MCF 10A (cell line): ENCODE measurements at regions not wholly inside any gene's neighbourhood (a gene's known extent, or its start where the extent isn't known, plus 50 kb on each side); places are given as distances from the start of the nearest gene placed in this dataset.

ENCODE experiments used
- BruUV-seq: library from RNA; stranded (reverse); fragments of 400-500 nt; replicated peaks from 2 replicates; lab custom pipeline; 2021; lab: Mats Ljungman, UMichigan
- CTCF ChIA-PET: fragments of 300-600 bp; sonication (Branson Sonifier 250); formaldehyde crosslinking; extraction: SDS; loops from one replicate; lab custom pipeline; 2021; ENCODE audit warnings: antibody characterized with exemption, inconsistent platforms; lab: Yijun Ruan, JAX
- POLR2A ChIA-PET: fragments of 300-600, 350-650 bp; sonication (Branson Sonifier 250); formaldehyde crosslinking; extraction: SDS; loops from one replicate; lab custom pipeline; 2020; ENCODE audit warnings: antibody characterized with exemption, inconsistent platforms; lab: Yijun Ruan, JAX
- DNase-seq: peaks from one replicate; pipeline ENCODE4 v3.0.0-alpha.2; 2018; ENCODE audit not compliant: unreplicated experiment
- H3K27ac Mint-ChIP-seq: one replicate; pipeline ENCODE4 v1.8.0; 2022; ENCODE audit warnings: mild to moderate bottlenecking, low read depth, mixed read lengths; ENCODE audit not compliant: unreplicated experiment
- H3K27me3 Mint-ChIP-seq: one replicate; pipeline ENCODE4 v1.8.0; 2022; ENCODE audit warnings: mixed read lengths; ENCODE audit not compliant: insufficient read depth, unreplicated experiment
- H3K36me3 Mint-ChIP-seq: one replicate; pipeline ENCODE4 v1.8.0; 2022; ENCODE audit warnings: mild to moderate bottlenecking, moderate library complexity, mixed read lengths; ENCODE audit not compliant: insufficient read depth, unreplicated experiment
- H3K4me1 Mint-ChIP-seq: one replicate; pipeline ENCODE4 v1.8.0; 2022; ENCODE audit warnings: mixed read lengths; ENCODE audit not compliant: insufficient read depth, unreplicated experiment
- H3K4me3 Mint-ChIP-seq: one replicate; pipeline ENCODE4 v1.8.0; 2022; ENCODE audit warnings: mild to moderate bottlenecking, moderate library complexity, mixed read lengths; ENCODE audit not compliant: unreplicated experiment
- H3K9me3 Mint-ChIP-seq: one replicate; pipeline ENCODE4 v1.8.0; 2022; ENCODE audit warnings: mixed read lengths; ENCODE audit not compliant: unreplicated experiment
- CTCF ChIP-seq: fragments of 200-600 bp; IDR thresholded peaks from one replicate; pipeline ENCODE4 v1.8.0; 2022; ENCODE audit warnings: antibody characterized with exemption, mild to moderate bottlenecking; ENCODE audit not compliant: unreplicated experiment
- intact Hi-C: fragments of 100-400 bp; cut with micrococcal nuclease; formaldehyde crosslinking; loops from 2 replicates; pipeline ENCODE4 v1.14.1; 2022

- intact Hi-C loops, result no loop called here
- POLR2A ChIA-PET, result no interaction called here
- peaks cover 7% of the 10 kb centered on the region for H3K4me1 Mint-ChIP-seq
These were observed 68.7 kb upstream of the ARX start for GRCh38 chrX:25084446-25084845.

GRCh38 chrX:25083661-25084060, 67.9 kb upstream of the ARX start:
- POLR2A ChIA-PET, result no interaction called here
- no TSS peak for BruUV-seq

More at GRCh38 chrX:25084446-25084845, 68.7 kb upstream of the ARX start:
- CTCF ChIA-PET, result interaction anchor here (0.6 to 1.1 kb wide), 3 partner anchors 22 to 246 kb away, joined by 3 to 5 read pairs (median 3); no protein-coding TSS in a partner anchor
- Mint-ChIP-seq H3K27ac (no peak overlapping the region), H3K9me3 (peaks cover 11% of the 10 kb centered on the region), H3K27me3 (no peaks in the 10 kb centered on the region), H3K36me3 (no peaks in the 10 kb centered on the region), H3K4me3 (no peak overlapping the region)
- no peak for TF ChIP-seq CTCF
- no TSS peak for BruUV-seq
- DNase-seq, result no peak

GRCh38 chrX:25079020-25079419, 63.3 kb upstream of the ARX start:
- ChIA-PET CTCF (interaction anchor here (0.6 to 0.8 kb wide), 2 partner anchors 11 to 506 kb away, joined by 4 read pairs; no protein-coding TSS in a partner anchor), POLR2A (no interaction called here)
- DNase-seq, result no peak
- no TSS peak for BruUV-seq
- H3K27ac Mint-ChIP-seq, result no peak overlapping the region
- no peak overlapping the region for H3K4me3 Mint-ChIP-seq
- H3K36me3 Mint-ChIP-seq, result no peaks in the 10 kb centered on the region
- TF ChIP-seq CTCF, result no peak
- intact Hi-C loops, result no loop called here
- H3K4me1 Mint-ChIP-seq, result peaks cover 5% of the 10 kb centered on the region
- no peaks in the 10 kb centered on the region for H3K27me3 Mint-ChIP-seq
- H3K9me3 Mint-ChIP-seq, result no peaks in the 10 kb centered on the region

More at GRCh38 chrX:25083661-25084060, 67.9 kb upstream of the ARX start:
- no peak for TF ChIP-seq CTCF
- no peak overlapping the region for H3K4me3 Mint-ChIP-seq
- peaks cover 4% of the 10 kb centered on the region for H3K9me3 Mint-ChIP-seq
- no peaks in the 10 kb centered on the region for H3K27me3 Mint-ChIP-seq
- no peaks in the 10 kb centered on the region for H3K36me3 Mint-ChIP-seq
- CTCF ChIA-PET, result interaction anchor here (0.6 to 1.1 kb wide), 2 partner anchors 21 to 223 kb away, joined by 3 to 5 read pairs; no protein-coding TSS in a partner anchor
- peak; percentile 20 for DNase-seq
- peaks cover 7% of the 10 kb centered on the region for H3K4me1 Mint-ChIP-seq
- no peak overlapping the region for H3K27ac Mint-ChIP-seq
- intact Hi-C loops, result no loop called here

- Mint-ChIP-seq H3K4me3 (no peak overlapping the region), H3K4me1 (no peaks in the 10 kb centered on the region), H3K27ac (no peak overlapping the region), H3K27me3 (no peaks in the 10 kb centered on the region), H3K36me3 (no peaks in the 10 kb centered on the region), H3K9me3 (no peaks in the 10 kb centered on the region)
- BruUV-seq, result no TSS peak
- TF ChIP-seq CTCF, result no peak
- intact Hi-C loops, result no loop called here
- POLR2A ChIA-PET, result no interaction called here
- no peak for DNase-seq
- CTCF ChIA-PET, result no interaction called here
These were observed 61.3 kb upstream of the ARX start for GRCh38 chrX:25076941-25077500.
